ENCODE measurements at regions not wholly inside any gene's neighbourhood (a gene's known extent, or its start where the extent isn't known, plus 50 kb on each side); places are given as distances from the start of the nearest gene placed in this dataset.

GRCh38 chr7:68269405-68269804 is 1272.8 kb downstream of the TYW1 start:
- TF ChIP-seq CTCF (IDR thresholded peaks at IDR 0.05; ENCODE audit: insufficient read depth, low read depth, low read length, missing control alignments): no peak
- no peak for DNase-seq (ENCODE audit: low read depth)
- no peak overlapping the region for H3K4me3 ChIP-seq (ENCODE audit: low read depth, low read length)

DNA sequence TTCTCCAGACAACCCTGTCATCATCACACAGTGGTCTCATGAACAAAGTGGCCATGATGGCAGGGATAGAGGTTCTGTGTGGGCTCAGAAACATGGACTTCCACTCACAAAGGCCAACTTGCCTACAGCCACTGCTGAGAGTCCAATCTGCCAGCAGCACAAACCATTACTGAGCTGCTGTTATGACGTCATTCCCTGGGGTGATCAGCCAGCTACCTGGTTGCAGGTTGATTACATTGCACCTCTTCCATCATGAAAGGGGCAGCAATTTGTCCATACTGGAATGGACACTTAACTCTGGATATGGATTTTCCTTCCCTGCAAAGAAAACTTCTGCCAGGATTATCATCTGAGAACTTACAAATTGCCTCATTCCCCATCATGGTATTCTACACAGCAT is 1275.9 kb downstream of the TYW1 start:
- H3K4me3 ChIP-seq (ENCODE audit: low read depth, low read length): no peak overlapping the region
- no peak for TF ChIP-seq CTCF (IDR thresholded peaks at IDR 0.05; ENCODE audit: insufficient read depth, low read depth, low read length, missing control alignments)
- no peak for DNase-seq (ENCODE audit: low read depth)

GRCh38 chr7:68276725-68277124 is 1280.1 kb downstream of the TYW1 start:
- TF ChIP-seq CTCF (IDR thresholded peaks at IDR 0.05; ENCODE audit: insufficient read depth, low read depth, low read length, missing control alignments): no peak
- no peak overlapping the region for H3K4me3 ChIP-seq (ENCODE audit: low read depth, low read length)
- no peak for DNase-seq (ENCODE audit: low read depth)

- no peak for DNase-seq (ENCODE audit: low read depth)
- no peak for TF ChIP-seq CTCF (IDR thresholded peaks at IDR 0.05; ENCODE audit: insufficient read depth, low read depth, low read length, missing control alignments)
- no peak overlapping the region for H3K4me3 ChIP-seq (ENCODE audit: low read depth, low read length)
These were observed 1283.3 kb downstream of the TYW1 start for GRCh38 chr7:68279827-68280400.

GRCh38 chr7:68280931-68281330 is 1284.3 kb downstream of the TYW1 start:
- no peak for TF ChIP-seq CTCF (IDR thresholded peaks at IDR 0.05; ENCODE audit: insufficient read depth, low read depth, low read length, missing control alignments)
- H3K4me3 ChIP-seq (ENCODE audit: low read depth, low read length): no peak overlapping the region
- DNase-seq (ENCODE audit: low read depth): no peak

DNA sequence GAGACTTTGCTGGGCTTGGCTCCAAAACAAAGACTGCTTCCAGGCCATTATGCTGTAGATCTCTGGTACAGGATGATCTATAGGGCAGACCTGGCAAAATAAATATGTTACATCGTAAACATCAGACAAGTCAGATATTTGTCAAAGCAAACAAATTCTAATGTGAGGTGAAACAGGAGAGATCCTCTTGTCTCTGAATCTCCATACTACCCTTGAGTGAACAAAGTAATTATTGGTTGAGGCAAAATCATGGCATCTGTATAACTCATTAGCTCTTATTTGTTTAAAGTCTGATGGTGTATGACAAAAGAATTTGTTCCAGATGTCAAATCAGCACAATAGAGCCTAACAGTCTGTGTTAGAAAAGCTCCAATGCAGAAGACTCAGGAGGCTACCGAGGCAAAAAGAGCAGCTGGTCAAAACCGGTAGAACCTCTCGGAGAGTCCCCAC is 1291.5 kb downstream of the TYW1 start:
- no peak for DNase-seq (ENCODE audit: low read depth)
- no peak overlapping the region for H3K4me3 ChIP-seq (ENCODE audit: low read depth, low read length)
- TF ChIP-seq CTCF (IDR thresholded peaks at IDR 0.05; ENCODE audit: insufficient read depth, low read depth, low read length, missing control alignments): no peak

DNA sequence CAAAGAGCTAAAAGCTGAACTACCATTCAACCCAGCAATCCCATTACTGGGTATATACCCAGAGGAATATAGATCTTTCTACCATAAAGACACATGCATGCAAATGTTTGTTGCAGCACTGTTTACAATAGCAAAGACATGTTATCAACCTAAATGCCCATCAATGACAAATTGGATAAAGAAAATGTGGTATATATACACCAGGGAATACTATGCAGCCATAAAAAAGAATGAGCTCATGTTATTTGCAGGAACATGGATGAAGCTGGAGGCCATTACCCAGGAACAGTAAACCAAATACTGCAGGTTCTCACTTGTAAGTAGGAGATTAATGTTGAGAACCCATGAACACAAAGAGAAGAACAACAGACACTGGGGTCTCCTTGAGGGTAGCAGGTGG is 1295.1 kb downstream of the TYW1 start:
- no peak for DNase-seq (ENCODE audit: low read depth)
- H3K4me3 ChIP-seq (ENCODE audit: low read depth, low read length): no peak overlapping the region
- TF ChIP-seq CTCF (IDR thresholded peaks at IDR 0.05; ENCODE audit: insufficient read depth, low read depth, low read length, missing control alignments): no peak

Data from GM12865 (cell line).